ENCODE measurements at regions not wholly inside any gene's neighbourhood (a gene's known extent, or its start where the extent isn't known, plus 50 kb on each side); places are given as distances from the start of the nearest gene placed in this dataset.

DNA sequence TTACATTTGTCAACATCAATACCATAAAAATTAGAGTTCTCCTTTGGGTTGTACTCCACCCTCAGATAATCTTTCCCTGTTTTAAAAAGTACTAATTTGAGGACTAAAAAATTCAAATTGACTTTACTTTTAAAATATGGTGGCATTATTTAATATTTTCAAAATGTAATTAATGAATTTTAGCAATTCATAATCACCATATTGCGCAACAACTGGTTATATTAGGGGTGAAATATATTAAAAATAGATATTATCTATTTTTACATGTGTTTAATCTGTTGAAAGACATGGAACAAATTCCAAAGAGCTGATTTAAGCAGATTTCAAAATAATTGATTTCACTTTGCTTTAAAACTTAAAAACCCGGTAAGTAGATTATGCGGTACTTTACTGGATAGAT, 236.6 kb upstream of the NOL4 start:
- H3K4me1 ChIP-seq (ENCODE audit: control insufficient read depth, insufficient read depth, low read length), result no peaks in the 10 kb centered on the region
- ChIA-PET POLR2A (no interaction called here), CTCF (interaction anchor here (0.5 kb wide), 1 partner anchor 168 kb away, joined by 3 read pairs; no protein-coding TSS in a partner anchor)
- no peaks in the 10 kb centered on the region for H3K9me3 ChIP-seq (ENCODE audit: control insufficient read depth, insufficient read depth, low read depth, low read length)
- TF ChIP-seq ZNF2 (tag by site-specific recombination; IDR thresholded peaks at IDR 0.05) (no peak), ZBTB48 (tag by site-specific recombination; IDR thresholded peaks at IDR 0.05) (no peak), ZFP3 (tag by site-specific recombination; IDR thresholded peaks at IDR 0.05; ENCODE audit: low read depth) (no peak), SALL2 (tag by site-specific recombination; IDR thresholded peaks at IDR 0.05; ENCODE audit: borderline replicate concordance) (no peak), ZNF792 (tag by site-specific recombination; IDR thresholded peaks at IDR 0.05) (no peak), ZNF558 (tag by site-specific recombination; IDR thresholded peaks at IDR 0.05) (no peak)
- H3K36me3 ChIP-seq (ENCODE audit: control insufficient read depth in 2 of 2, insufficient read depth in 1 of 2, low read length in 2 of 2), result no peaks in the 10 kb centered on the region
- no peak overlapping the region for H3K27ac ChIP-seq (ENCODE audit: extremely low read depth, low read depth, low read length)
- no peak overlapping the region for H3K4me3 ChIP-seq (ENCODE audit: low read depth, low read length)

DNA sequence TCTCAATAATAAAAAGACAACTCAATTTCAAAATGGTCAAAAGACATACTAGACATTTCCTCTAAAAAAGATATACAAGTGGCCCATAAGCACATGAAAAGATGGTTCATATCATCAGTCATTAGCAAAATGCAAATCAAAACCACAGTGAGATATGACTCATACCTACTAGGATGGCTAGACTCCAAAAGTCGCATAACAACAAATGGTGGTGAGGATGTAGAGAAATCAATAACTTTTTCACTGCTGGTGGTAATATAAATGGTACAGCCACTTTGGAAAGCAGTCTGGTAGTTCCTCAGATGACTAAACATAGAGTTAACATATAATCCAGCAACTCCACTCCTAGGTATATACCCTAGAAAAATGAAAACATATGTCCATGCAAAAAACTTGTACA, 242.3 kb upstream of the NOL4 start:
- ChIA-PET POLR2A (no interaction called here), CTCF (no interaction called here)
- H3K4me1 ChIP-seq (ENCODE audit: control insufficient read depth, insufficient read depth, low read length), result no peaks in the 10 kb centered on the region

DNA sequence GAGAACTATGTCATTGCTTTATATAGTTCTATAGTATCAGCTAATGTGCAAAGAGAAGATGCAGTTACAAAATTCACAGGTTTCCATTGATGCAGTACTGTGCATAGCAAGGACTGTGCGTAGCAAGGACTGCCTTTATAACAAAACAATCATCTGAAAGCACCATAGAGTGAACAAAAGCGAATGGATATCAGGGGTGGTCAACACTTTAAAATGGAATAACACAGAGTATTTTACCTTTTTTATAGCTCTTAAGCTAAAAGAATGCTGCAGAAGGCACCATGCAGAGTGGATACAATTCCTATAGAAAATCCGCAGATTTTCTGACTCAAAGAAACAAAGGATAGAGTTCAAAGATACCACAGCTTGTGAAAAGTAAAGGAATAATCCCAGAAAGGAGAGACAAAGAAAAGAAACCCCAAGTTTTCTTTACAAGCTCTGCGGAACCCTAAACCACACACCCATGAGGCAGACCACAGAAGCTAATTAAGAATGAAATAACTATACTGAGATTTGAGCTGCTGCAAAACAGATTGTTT, 229.9 kb upstream of the DTNA start:
- Histone ChIP-seq H3K4me1 (ENCODE audit: control insufficient read depth, insufficient read depth, low read length) (no peaks in the 10 kb centered on the region), H3K36me3 (ENCODE audit: control insufficient read depth in 2 of 2, insufficient read depth in 1 of 2, low read length in 2 of 2) (no peaks in the 10 kb centered on the region), H3K9me3 (ENCODE audit: control insufficient read depth, insufficient read depth, low read depth, low read length) (no peaks in the 10 kb centered on the region), H3K27ac (ENCODE audit: extremely low read depth, low read depth, low read length) (no peak overlapping the region), H3K4me3 (ENCODE audit: low read depth, low read length) (no peak overlapping the region)
- TF ChIP-seq ZNF19 (tag by site-specific recombination; IDR thresholded peaks at IDR 0.05; ENCODE audit: low read depth) (no peak), KLF1 (tag by site-specific recombination; IDR thresholded peaks at IDR 0.05) (no peak), HOXD13 (CRISPR knock-in tag; IDR thresholded peaks at IDR 0.05; ENCODE audit: borderline replicate concordance) (no peak), MEIS1 (CRISPR knock-in tag; IDR thresholded peaks at IDR 0.05; ENCODE audit: borderline replicate concordance) (no peak), ZNF530 (tag by site-specific recombination; IDR thresholded peaks at IDR 0.05; ENCODE audit: low read depth) (no peak)
- ChIA-PET POLR2A (no interaction called here), CTCF (interaction anchor here (0.6 to 1.0 kb wide), 3 partner anchors 10 to 260 kb away, joined by 3 read pairs; no protein-coding TSS in a partner anchor)

More for the DNA sequence above, 242.3 kb upstream of the NOL4 start:
- Histone ChIP-seq H3K4me3 (ENCODE audit: low read depth, low read length) (no peak overlapping the region), H3K27ac (ENCODE audit: extremely low read depth, low read depth, low read length) (no peak overlapping the region), H3K36me3 (ENCODE audit: control insufficient read depth in 2 of 2, insufficient read depth in 1 of 2, low read length in 2 of 2) (no peaks in the 10 kb centered on the region), H3K9me3 (ENCODE audit: control insufficient read depth, insufficient read depth, low read depth, low read length) (no peaks in the 10 kb centered on the region)
- TF ChIP-seq ZEB2 (tag by site-specific recombination; IDR thresholded peaks at IDR 0.05), result no peak
- no peak for TF ChIP-seq ZBTB48 (tag by site-specific recombination; IDR thresholded peaks at IDR 0.05)
- TF ChIP-seq ZNF184 (tag by site-specific recombination; IDR thresholded peaks at IDR 0.05), result peak; percentile 93
- TF ChIP-seq TRIM28 (IDR thresholded peaks at IDR 0.05; ENCODE audit: borderline replicate concordance, low read length), result peak; percentile 80
- TF ChIP-seq ZNF155 (tag by site-specific recombination; IDR thresholded peaks at IDR 0.05), result no peak
- TF ChIP-seq ZFP41 (tag by site-specific recombination; IDR thresholded peaks at IDR 0.05; ENCODE audit: borderline replicate concordance), result no peak
- peak; percentile 78 for TF ChIP-seq GLIS1 (tag by site-specific recombination; IDR thresholded peaks at IDR 0.05)
- TF ChIP-seq KLF8 (tag by site-specific recombination; IDR thresholded peaks at IDR 0.05), result no peak

DNA sequence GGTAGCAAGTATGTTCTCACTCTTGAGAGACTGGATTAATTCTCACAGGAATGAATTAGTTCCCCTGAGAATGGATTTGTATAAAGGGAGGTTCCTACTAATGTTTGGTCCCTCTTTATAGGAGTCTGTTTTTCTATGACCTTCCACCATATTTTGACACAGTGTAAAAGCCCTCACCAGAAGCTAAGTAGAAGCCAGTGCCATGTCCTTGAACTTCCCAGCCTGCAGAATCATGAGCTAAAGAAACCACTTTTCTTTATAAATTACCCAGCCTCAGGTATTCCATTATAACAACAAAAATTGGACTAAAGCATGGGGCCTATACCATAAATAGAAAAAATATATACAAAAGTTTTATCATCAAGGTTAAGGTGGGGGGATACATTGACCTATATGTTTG, 227.9 kb upstream of the DTNA start:
- TF ChIP-seq ZNF830 (tag by site-specific recombination; IDR thresholded peaks at IDR 0.05; ENCODE audit: low read depth), result no peak
- TF ChIP-seq GLIS2 (tag by site-specific recombination; IDR thresholded peaks at IDR 0.05), result no peak
- no peak for TF ChIP-seq MYNN (tag by site-specific recombination; IDR thresholded peaks at IDR 0.05; ENCODE audit: borderline replicate concordance)
- no peak for TF ChIP-seq ZNF624 (tag by site-specific recombination; IDR thresholded peaks at IDR 0.05)
- TF ChIP-seq ZNF350 (tag by site-specific recombination; IDR thresholded peaks at IDR 0.05), result no peak
- no peak for TF ChIP-seq KLF8 (tag by site-specific recombination; IDR thresholded peaks at IDR 0.05)
- TF ChIP-seq SETDB1 (IDR thresholded peaks at IDR 0.05; ENCODE audit: insufficient read length, low read length), result peak; percentile 34
- CTCF ChIA-PET, result no interaction called here

More for the DNA sequence above, 227.9 kb upstream of the DTNA start:
- Histone ChIP-seq H3K27ac (ENCODE audit: extremely low read depth, low read depth, low read length) (no peak overlapping the region), H3K36me3 (ENCODE audit: control insufficient read depth in 2 of 2, insufficient read depth in 1 of 2, low read length in 2 of 2) (no peaks in the 10 kb centered on the region), H3K4me3 (ENCODE audit: low read depth, low read length) (no peak overlapping the region), H3K9me3 (ENCODE audit: control insufficient read depth, insufficient read depth, low read depth, low read length) (no peaks in the 10 kb centered on the region), H3K4me1 (ENCODE audit: control insufficient read depth, insufficient read depth, low read length) (no peaks in the 10 kb centered on the region)
- POLR2A ChIA-PET, result no interaction called here

All from HEK293 (cell line).